H1 (cell line): ENCODE measurements at regions not wholly inside any gene's neighbourhood (a gene's known extent, or its start where the extent isn't known, plus 50 kb on each side); places are given as distances from the start of the nearest gene placed in this dataset.

Source experiments
- CTCF ChIA-PET: fragments of 300-600 bp; sonication (Branson Sonifier 250); formaldehyde crosslinking; loops from one replicate; lab custom pipeline; 2021; ENCODE audit not compliant: partially characterized antibody; lab: Charles Lee
- POLR2A ChIA-PET: fragments of 300-600 bp; sonication (Branson Sonifier 250); formaldehyde crosslinking; loops from one replicate; lab custom pipeline; 2021; ENCODE audit warnings: inconsistent platforms; ENCODE audit not compliant: partially characterized antibody; lab: Charles Lee
- DNase-seq, 2 experiments: peaks; one replicate each; pipeline versions ENCODE4 v3.0.0 to v3.0.0-alpha.2; 2010 to 2022; ENCODE audit warnings: low spot score in 2 of 2, low read depth in 1 of 2, mixed read lengths in 1 of 2
- FAIRE-seq: peaks from 2 replicates; lab custom pipeline; 2011; peaks lifted over from hg19 to GRCh38; lab: Jason Lieb, UNC
- H2AFZ ChIP-seq: 2 replicates; pipeline ENCODE4 v1.8.1; 2012; ENCODE audit warnings: low read length, inconsistent platforms
- H2AK5ac ChIP-seq: 2 replicates; pipeline ENCODE4 v1.6.1; 2013; ENCODE audit warnings: low read depth, low read length
- H2BK120ac ChIP-seq: replicated peaks from 2 replicates; pipeline ENCODE3; 2013; ENCODE audit warnings: low read depth, low read length, inconsistent platforms
- H2BK12ac ChIP-seq: 2 replicates; pipeline ENCODE4 v1.6.1; 2013; ENCODE audit warnings: low read depth, low read length
- H2BK15ac ChIP-seq: 2 replicates; pipeline ENCODE4 v1.6.1; 2013; ENCODE audit warnings: low read length
- H2BK20ac ChIP-seq: 2 replicates; pipeline ENCODE4 v1.6.1; 2013; ENCODE audit warnings: low read length
- H2BK5ac ChIP-seq: 2 replicates; pipeline ENCODE4 v1.6.1; 2013; ENCODE audit warnings: low read depth, low read length
- H3K14ac ChIP-seq: 2 replicates; pipeline ENCODE4 v1.6.1; 2013; ENCODE audit warnings: inconsistent platforms; ENCODE audit not compliant: insufficient read length
- H3K18ac ChIP-seq: 2 replicates; pipeline ENCODE4 v1.6.1; 2013; ENCODE audit warnings: low read length; ENCODE audit errors: extremely low read depth
- H3K23ac ChIP-seq: 2 replicates; pipeline ENCODE4 v1.6.1; 2013; ENCODE audit warnings: inconsistent platforms; ENCODE audit not compliant: insufficient read length
- H3K23me2 ChIP-seq: 2 replicates; pipeline ENCODE4 v1.6.1; 2013; ENCODE audit warnings: low read depth, low read length
- H3K27ac ChIP-seq: 2 replicates; pipeline ENCODE4 v1.6.1; 2011; ENCODE audit warnings: low read depth, low read length, inconsistent platforms
- H3K27me3 ChIP-seq, 4 experiments: replicated peaks in 1 of 4; 1 replicate in 1 of 4; 2 replicates in 3 of 4; pipeline versions ENCODE4 v1.6.1 to v1.8.1; 2011 to 2013; ENCODE audit warnings: low read length in 3 of 4, mild to moderate bottlenecking in 3 of 4, inconsistent platforms in 2 of 4, mixed read lengths in 2 of 4, moderate library complexity in 1 of 4; ENCODE audit not compliant: control insufficient read depth in 3 of 4, insufficient read depth in 3 of 4; ENCODE audit errors: extremely low read depth in 1 of 4
- H3K36me3 ChIP-seq, 4 experiments: 2 replicates each; pipeline versions ENCODE4 v1.6.1 to v1.8.1; 2011 to 2013; ENCODE audit warnings: mild to moderate bottlenecking in 4 of 4, low read length in 3 of 4, moderate library complexity in 2 of 4, control low read depth in 1 of 4, inconsistent platforms in 1 of 4; ENCODE audit not compliant: insufficient read depth in 4 of 4, control insufficient read depth in 2 of 4
- H3K4ac ChIP-seq: replicated peaks from 2 replicates; pipeline ENCODE3; 2013; ENCODE audit warnings: low read length, low read depth, mixed read lengths, inconsistent platforms; ENCODE audit not compliant: insufficient read length
- H3K4me1 ChIP-seq, 4 experiments: replicated peaks in 1 of 4; 1 replicate in 1 of 4; 2 replicates in 3 of 4; pipeline versions ENCODE4 v1.6.1 to v1.8.1; 2011 to 2013; ENCODE audit warnings: low read length in 3 of 4, inconsistent platforms in 2 of 4, mixed read lengths in 1 of 4; ENCODE audit not compliant: insufficient read depth in 4 of 4, control insufficient read depth in 3 of 4
- H3K4me2 ChIP-seq, 2 experiments: 2 replicates each; pipeline versions ENCODE4 v1.6.1 to v1.8.1; 2011 to 2013; ENCODE audit warnings: low read depth in 2 of 2, low read length in 2 of 2, control low read depth in 1 of 2, inconsistent platforms in 1 of 2, mild to moderate bottlenecking in 1 of 2; ENCODE audit not compliant: insufficient read depth in 1 of 2
- H3K4me3 ChIP-seq, 4 experiments: fragments of 200-600, 300-600 bp in 1 of 4; sonication (generic), shearing (Covaris generic), sonication (Bioruptor Twin) in 1 of 4; 2 replicates each; pipeline versions ENCODE4 v1.5.1 to v1.8.1; 2011 to 2016; ENCODE audit warnings: low read length in 4 of 4, low read depth in 3 of 4, control low read depth in 2 of 4, inconsistent platforms in 2 of 4, mild to moderate bottlenecking in 2 of 4, mixed read lengths in 1 of 4, moderate library complexity in 1 of 4; ENCODE audit not compliant: insufficient read depth in 2 of 4; ENCODE audit errors: extremely low read depth in 1 of 4
- H3K56ac ChIP-seq: replicated peaks from 2 replicates; pipeline ENCODE3; 2013; ENCODE audit warnings: low read depth, mild to moderate bottlenecking, mixed read lengths, low read length, inconsistent platforms; ENCODE audit not compliant: insufficient read length
- H3K79me1 ChIP-seq: 2 replicates; pipeline ENCODE4 v1.6.1; 2013; ENCODE audit warnings: low read depth, low read length, control low read depth
- H3K79me2 ChIP-seq, 2 experiments: 2 replicates each; pipeline versions ENCODE4 v1.6.1 to v1.8.1; 2012 to 2013; ENCODE audit warnings: low read length in 2 of 2, mild to moderate bottlenecking in 2 of 2, inconsistent platforms in 1 of 2; ENCODE audit not compliant: insufficient read depth in 2 of 2, control insufficient read depth in 1 of 2
- H3K9ac ChIP-seq, 4 experiments: replicated peaks in 1 of 4; 1 replicate in 1 of 4; 2 replicates in 3 of 4; pipeline versions ENCODE4 v1.6.1 to v1.8.1; 2011 to 2013; ENCODE audit warnings: low read depth in 3 of 4, low read length in 3 of 4, control low read depth in 2 of 4, mild to moderate bottlenecking in 2 of 4, moderate library complexity in 2 of 4, inconsistent platforms in 1 of 4; ENCODE audit errors: extremely low read depth in 1 of 4
- H3K9me3 ChIP-seq, 2 experiments: 2 replicates each; pipeline versions ENCODE4 v1.6.1 to v1.8.1; 2012 to 2013; ENCODE audit warnings: mild to moderate bottlenecking in 2 of 2, moderate library complexity in 2 of 2, control low read depth in 1 of 2, inconsistent platforms in 1 of 2, low read depth in 1 of 2, low read length in 1 of 2, mixed read lengths in 1 of 2; ENCODE audit not compliant: insufficient read depth in 2 of 2
- H4K20me1 ChIP-seq, 2 experiments: replicated peaks in 1 of 2; 2 replicates each; pipeline versions ENCODE3 to v1.8.1; 2011 to 2013; ENCODE audit warnings: inconsistent platforms in 2 of 2, low read length in 2 of 2, mild to moderate bottlenecking in 1 of 2; ENCODE audit not compliant: insufficient read depth in 2 of 2, control insufficient read depth in 1 of 2
- H4K5ac ChIP-seq: 2 replicates; pipeline ENCODE4 v1.6.1; 2013; ENCODE audit warnings: low read length, low read depth, mixed read lengths, inconsistent platforms; ENCODE audit not compliant: insufficient read length
- H4K8ac ChIP-seq: 2 replicates; pipeline ENCODE4 v1.8.0; 2013; ENCODE audit warnings: mild to moderate bottlenecking, moderate library complexity, low read length, inconsistent platforms; ENCODE audit not compliant: insufficient read depth; ENCODE audit errors: extremely low read depth
- H4K91ac ChIP-seq: replicated peaks from 2 replicates; pipeline ENCODE3; 2013; ENCODE audit warnings: low read length, mixed read lengths, inconsistent platforms; ENCODE audit not compliant: insufficient read length
- CHD2 ChIP-seq: IDR thresholded peaks from 2 replicates; pipeline ENCODE4 v1.6.1; 2012; ENCODE audit warnings: low read length, improper control_type of control experiment
- NANOG ChIP-seq: IDR thresholded peaks from 2 replicates; pipeline ENCODE4 v1.6.1; 2011; ENCODE audit warnings: low read length, low read depth, mild to moderate bottlenecking, inconsistent platforms; ENCODE audit not compliant: insufficient read depth, poor library complexity, severe bottlenecking
- NRF1 ChIP-seq: IDR thresholded peaks from 2 replicates; pipeline ENCODE4 v1.6.1; 2011; ENCODE audit warnings: mild to moderate bottlenecking, low read depth, low read length, improper control_type of control experiment
- RNF2 ChIP-seq: fragments of 200-900, 300-1000 bp; sonication (generic); IDR thresholded peaks from 2 replicates; pipeline ENCODE4 v1.7.1; 2016; ENCODE audit warnings: borderline replicate concordance, low read depth, mild to moderate bottlenecking, antibody characterized with exemption, low read length; ENCODE audit not compliant: poor library complexity, severe bottlenecking; ENCODE audit errors: missing control alignments
- RXRA ChIP-seq: IDR thresholded peaks from 2 replicates; pipeline ENCODE4 v1.6.1; 2011; ENCODE audit warnings: low read depth, mild to moderate bottlenecking, low read length, moderate library complexity; ENCODE audit not compliant: insufficient read depth
- SAP30 ChIP-seq: fragments of 300-600 bp; sonication (generic); IDR thresholded peaks from 2 replicates; pipeline ENCODE4 v1.7.1; 2012; ENCODE audit warnings: low read length, moderate library complexity, mild to moderate bottlenecking, inconsistent platforms; ENCODE audit not compliant: insufficient read depth, insufficient replicate concordance
- SP4 ChIP-seq: IDR thresholded peaks from 2 replicates; pipeline ENCODE4 v1.6.1; 2012; ENCODE audit warnings: low read length, inconsistent platforms
- TAF1 ChIP-seq: IDR thresholded peaks from 2 replicates; pipeline ENCODE4 v1.6.1; 2011; ENCODE audit warnings: mild to moderate bottlenecking, low read depth, low read length
- TEAD4 ChIP-seq: IDR thresholded peaks from 2 replicates; pipeline ENCODE4 v1.6.1; 2012; ENCODE audit warnings: low read depth, low read length, inconsistent platforms, mixed read lengths
- WGBS, 2 experiments: shearing (Covaris generic) in 1 of 2; methylation state at CpG; one replicate each; pipeline versions ENCODE4 v1.1.6 to v1.1.7; 2013 to 2015; ENCODE audit warnings: low lambda C conversion rate in 2 of 2, mixed read lengths in 2 of 2, inconsistent platforms in 1 of 2, low coverage in 1 of 2, missing lambda C conversion rate in 1 of 2; ENCODE audit not compliant: insufficient replicate concordance in 2 of 2, insufficient coverage in 1 of 2, insufficient read length in 1 of 2; ENCODE audit errors: extremely low coverage in 1 of 2, missing lambda C conversion rate in 1 of 2; 5-methylcytosine and 5-hydroxymethylcytosine counted together
- TF ChIP-seq, protein P1 (sequence below): IDR thresholded peaks from 2 replicates; pipeline ENCODE4 v1.6.1; 2012; ENCODE audit warnings: low read length, inconsistent platforms

GRCh38 chr20:19937651-19938420 is 79.3 kb upstream of the NAA20 start:
- no peak overlapping the region for H2BK20ac ChIP-seq
- H3K4ac ChIP-seq, result no peak overlapping the region
- H4K5ac ChIP-seq, result no peak overlapping the region
- no peak overlapping the region for H3K56ac ChIP-seq
- no peak overlapping the region for H2AK5ac ChIP-seq
- CTCF ChIA-PET, result interaction anchor here (1.1 kb wide), 1 partner anchor 9 kb away, joined by 4 read pairs; no protein-coding TSS in a partner anchor
- no peaks in the 10 kb centered on the region for H4K20me1 ChIP-seq
- no peaks in the 10 kb centered on the region for H3K36me3 ChIP-seq
- H4K91ac ChIP-seq, result no peak overlapping the region
- H3K4me1 ChIP-seq, result peaks cover 0 to 6% (median 2%) of the 10 kb centered on the region in 4 experiments; a peak in 5 of 7 replicates
- no peak overlapping the region for H2BK120ac ChIP-seq
- no peaks in the 10 kb centered on the region for H3K23me2 ChIP-seq
- WGBS, 2 experiments, result 90% methylated on average over 8 of the region's 8 CpGs; no CpG with 5 or more reads in 1 of the 2 experiments
- no peak overlapping the region for H3K9ac ChIP-seq
- no peak overlapping the region for H3K18ac ChIP-seq
- H2BK5ac ChIP-seq, result no peak overlapping the region
- no peak for FAIRE-seq
- H4K8ac ChIP-seq, result no peak overlapping the region
- H3K27me3 ChIP-seq, result no peaks in the 10 kb centered on the region
- H3K14ac ChIP-seq, result no peak overlapping the region
- H3K79me2 ChIP-seq, result no peaks in the 10 kb centered on the region
- no peak overlapping the region for H2BK15ac ChIP-seq
- no peak overlapping the region for H3K27ac ChIP-seq
- H3K4me2 ChIP-seq, result no peak overlapping the region
- H3K9me3 ChIP-seq, result no peaks in the 10 kb centered on the region
- H3K4me3 ChIP-seq, result no peak overlapping the region
- POLR2A ChIA-PET, result no interaction called here
- DNase-seq, result no peak
- no peak overlapping the region for H2BK12ac ChIP-seq
- H3K79me1 ChIP-seq, result no peaks in the 10 kb centered on the region
- no peak overlapping the region for H3K23ac ChIP-seq
- H2AFZ ChIP-seq, result no peak overlapping the region
- TF ChIP-seq SP4 (no peak), CHD2 (no peak), NRF1 (no peak), TEAD4 (no peak), NANOG (no peak), TAF1 (no peak), RNF2 (no peak), RXRA (no peak), SAP30 (no peak)
- TF ChIP-seq, protein P1, sequence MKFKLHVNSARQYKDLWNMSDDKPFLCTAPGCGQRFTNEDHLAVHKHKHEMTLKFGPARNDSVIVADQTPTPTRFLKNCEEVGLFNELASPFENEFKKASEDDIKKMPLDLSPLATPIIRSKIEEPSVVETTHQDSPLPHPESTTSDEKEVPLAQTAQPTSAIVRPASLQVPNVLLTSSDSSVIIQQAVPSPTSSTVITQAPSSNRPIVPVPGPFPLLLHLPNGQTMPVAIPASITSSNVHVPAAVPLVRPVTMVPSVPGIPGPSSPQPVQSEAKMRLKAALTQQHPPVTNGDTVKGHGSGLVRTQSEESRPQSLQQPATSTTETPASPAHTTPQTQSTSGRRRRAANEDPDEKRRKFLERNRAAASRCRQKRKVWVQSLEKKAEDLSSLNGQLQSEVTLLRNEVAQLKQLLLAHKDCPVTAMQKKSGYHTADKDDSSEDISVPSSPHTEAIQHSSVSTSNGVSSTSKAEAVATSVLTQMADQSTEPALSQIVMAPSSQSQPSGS, result no peak
